GM19438 (cell line): ENCODE measurements at regions not wholly inside any gene's neighbourhood (a gene's known extent, or its start where the extent isn't known, plus 50 kb on each side); places are given as distances from the start of the nearest gene placed in this dataset.
"Not testable (repeated sequence)": the region's sequence is repeated elsewhere in the genome, so short reads cannot be mapped to it uniquely, and the experiment has no call there.

Source experiments
- ATAC-seq: cut with Tn5 transposase; IDR thresholded peaks from one replicate; pipeline ENCODE4 v1.9.1; 2021; ENCODE audit warnings: low read depth; ENCODE audit not compliant: unreplicated experiment

DNA sequence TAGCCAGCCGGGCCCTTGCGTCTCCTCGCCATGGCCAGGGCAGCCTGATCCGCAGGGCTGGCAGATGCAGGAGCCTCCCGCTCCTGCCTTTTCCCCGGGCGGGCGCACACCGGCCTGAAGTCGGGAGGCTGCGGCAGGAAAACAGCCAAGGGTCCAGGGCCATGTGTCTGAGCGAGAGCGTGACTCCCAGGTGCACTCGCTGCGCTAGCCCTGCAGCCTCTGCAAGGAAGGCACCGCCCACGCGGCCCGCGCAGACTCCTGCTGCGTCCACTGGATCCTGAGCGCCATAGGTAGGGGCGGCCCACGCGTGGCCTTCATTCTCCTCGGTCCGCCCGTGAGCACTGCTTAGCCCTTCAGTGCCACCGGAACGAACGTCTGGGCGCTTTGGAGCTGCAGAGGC is 379.9 kb downstream of the TRAM1L1 start:
- no peak for ATAC-seq

GRCh38 chr4:116702949-116703348 is 382.4 kb downstream of the TRAM1L1 start:
- no peak for ATAC-seq

GRCh38 chr4:116688536-116688935 is 396.8 kb downstream of the TRAM1L1 start:
- ATAC-seq, result no peak

DNA sequence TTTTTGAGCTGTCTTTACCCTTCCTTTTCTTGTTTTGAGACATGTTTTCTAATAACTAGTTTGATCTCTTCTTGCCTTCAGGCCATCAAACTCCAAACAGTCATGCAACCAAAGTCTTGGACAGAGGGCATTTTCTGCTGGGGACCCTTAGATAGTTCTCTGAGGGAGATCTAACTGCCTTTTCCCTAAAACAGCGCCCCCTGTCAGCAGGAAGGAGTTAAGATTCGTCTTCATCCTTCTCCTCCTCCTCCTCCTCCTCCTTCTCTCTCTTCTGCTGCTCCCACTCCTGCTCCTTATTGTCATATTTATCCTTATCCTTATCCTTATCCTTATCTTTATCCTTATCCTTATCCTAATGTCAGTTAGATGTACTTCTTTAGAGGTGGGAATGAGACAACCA is 417.2 kb downstream of the TRAM1L1 start:
- ATAC-seq, result no peak

GRCh38 chr4:116665716-116666115 is 419.7 kb downstream of the TRAM1L1 start:
- ATAC-seq, result no peak

DNA sequence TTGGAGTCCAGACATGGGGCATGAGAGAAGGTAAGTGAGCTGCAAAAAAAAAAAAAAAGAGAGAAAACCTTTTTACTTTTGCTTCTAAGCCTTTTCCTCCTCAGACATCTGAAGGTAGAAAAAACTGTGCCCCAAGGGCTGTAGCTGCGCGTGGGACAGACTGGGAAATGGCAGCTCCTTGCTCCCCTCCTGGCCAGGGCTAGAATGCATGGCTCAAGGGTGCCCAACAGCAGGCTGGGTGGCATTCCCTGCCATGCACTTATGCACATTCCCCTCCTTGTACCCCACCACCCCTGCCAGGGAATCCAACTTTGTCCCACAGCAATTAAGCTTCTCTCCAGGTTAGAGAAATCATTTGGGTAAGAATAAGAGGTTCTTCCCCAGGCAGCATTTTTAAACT is 421.2 kb downstream of the TRAM1L1 start:
- ATAC-seq, result no peak

DNA sequence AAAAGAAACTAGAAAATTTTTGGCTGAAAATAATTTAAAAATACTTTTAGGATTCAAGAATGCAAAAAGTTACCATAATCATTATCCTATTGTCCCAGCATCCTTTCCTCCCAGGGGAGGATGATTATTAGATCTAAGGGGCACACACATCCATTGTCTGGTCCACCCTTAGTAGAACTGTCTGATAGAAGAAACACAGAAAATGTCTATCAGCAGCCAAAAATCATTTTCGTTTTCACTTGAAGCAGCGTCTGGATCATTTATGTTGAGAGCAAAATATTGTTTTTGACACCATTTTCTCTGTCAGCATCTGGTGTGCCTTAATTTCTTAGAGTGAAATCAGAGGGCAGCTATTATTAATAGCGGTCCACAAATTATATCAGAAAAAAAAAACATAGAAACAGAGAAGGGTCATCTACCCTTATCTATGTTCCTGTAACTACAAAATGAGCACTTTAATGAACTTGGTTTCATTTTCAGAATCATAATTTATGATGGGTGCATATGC is 446.3 kb downstream of the TRAM1L1 start:
- no peak for ATAC-seq

GRCh38 chr4:116638592-116638991 is 446.8 kb downstream of the TRAM1L1 start:
- ATAC-seq, result no peak

- peak; percentile 94 for ATAC-seq
Observed at GRCh38 chr4:116636917-116637316, 448.5 kb downstream of the TRAM1L1 start.

DNA sequence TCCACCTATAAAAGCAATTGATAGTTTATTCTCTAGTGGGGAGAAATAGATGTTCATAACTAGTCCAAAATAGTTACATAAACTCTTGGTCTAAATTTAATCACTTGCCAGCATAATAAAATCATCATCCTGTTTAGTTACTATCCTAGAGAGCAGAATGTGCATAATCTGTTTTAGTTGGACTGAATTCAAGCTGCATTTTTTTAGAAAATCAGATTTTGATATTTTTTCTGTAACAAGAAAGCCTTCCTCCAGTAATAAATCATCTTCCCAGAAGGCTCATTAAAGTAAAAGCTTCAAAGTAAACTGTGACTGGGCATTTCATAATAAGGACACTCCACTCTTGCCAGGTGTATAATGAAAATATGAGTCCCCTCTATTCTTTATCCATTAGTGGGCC is 453.1 kb downstream of the TRAM1L1 start:
- ATAC-seq, result no peak

DNA sequence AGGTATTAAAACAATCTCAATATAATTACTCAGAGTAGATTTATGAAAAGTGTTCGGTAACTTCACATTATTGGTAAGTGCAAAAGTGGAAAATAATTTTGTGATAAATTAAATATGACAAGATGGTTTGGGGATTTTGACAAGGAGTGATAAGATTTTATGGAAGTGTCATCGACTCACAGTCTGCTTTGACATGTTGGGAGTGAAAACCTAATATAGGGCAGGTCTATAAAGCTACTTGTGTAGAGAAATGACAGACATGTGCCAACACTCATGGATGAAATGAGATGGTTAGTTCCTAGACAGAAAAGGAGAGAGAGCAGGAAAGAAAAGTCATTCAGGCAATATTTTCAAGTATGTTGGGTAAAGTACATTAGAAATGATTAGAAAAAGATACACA is 456.8 kb downstream of the TRAM1L1 start:
- no peak for ATAC-seq

DNA sequence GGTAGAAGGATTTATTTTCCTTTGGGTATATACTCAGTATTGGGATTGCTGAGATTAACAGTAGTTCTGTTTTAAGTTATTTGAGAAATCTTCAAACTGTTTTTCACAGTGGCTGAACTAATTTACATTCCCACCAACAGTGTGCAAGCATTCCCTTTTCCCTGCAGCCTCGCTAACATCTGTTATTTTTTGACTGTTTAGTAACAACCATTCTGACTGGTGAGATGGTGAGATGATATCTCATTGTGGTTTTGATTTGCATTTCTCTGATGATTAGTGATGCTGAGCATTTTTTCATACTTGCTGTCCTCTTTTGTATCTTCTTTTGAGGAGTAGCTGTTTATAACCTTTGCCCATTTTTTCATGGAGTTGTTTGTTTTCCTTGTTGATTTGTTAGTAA is 457.8 kb downstream of the TRAM1L1 start:
- ATAC-seq, result no peak

- ATAC-seq, result not testable (repeated sequence)
Observed at GRCh38 chr4:116619508-116619907, 465.9 kb downstream of the TRAM1L1 start.

DNA sequence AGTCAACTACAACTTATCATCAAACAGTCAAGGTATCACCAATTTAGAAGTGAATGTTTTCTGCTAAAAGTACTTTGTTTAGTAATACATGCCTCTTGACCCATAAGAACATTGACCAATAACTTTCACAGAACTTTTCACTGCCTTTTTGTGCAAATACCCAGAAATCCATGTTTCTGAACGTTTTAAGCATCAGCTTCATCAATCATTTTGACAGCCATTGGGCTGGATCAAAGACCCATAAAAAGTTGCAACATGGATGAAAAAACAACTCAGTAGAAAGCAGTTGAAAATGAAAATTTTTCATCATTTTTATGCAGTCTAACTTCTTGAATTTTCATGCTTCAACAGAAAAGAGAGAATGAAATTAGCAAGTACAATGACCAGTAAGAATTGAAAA is 466.7 kb downstream of the TRAM1L1 start:
- no peak for ATAC-seq

- no peak for ATAC-seq
Observed at GRCh38 chr4:116603096-116603495, 482.3 kb downstream of the TRAM1L1 start.

DNA sequence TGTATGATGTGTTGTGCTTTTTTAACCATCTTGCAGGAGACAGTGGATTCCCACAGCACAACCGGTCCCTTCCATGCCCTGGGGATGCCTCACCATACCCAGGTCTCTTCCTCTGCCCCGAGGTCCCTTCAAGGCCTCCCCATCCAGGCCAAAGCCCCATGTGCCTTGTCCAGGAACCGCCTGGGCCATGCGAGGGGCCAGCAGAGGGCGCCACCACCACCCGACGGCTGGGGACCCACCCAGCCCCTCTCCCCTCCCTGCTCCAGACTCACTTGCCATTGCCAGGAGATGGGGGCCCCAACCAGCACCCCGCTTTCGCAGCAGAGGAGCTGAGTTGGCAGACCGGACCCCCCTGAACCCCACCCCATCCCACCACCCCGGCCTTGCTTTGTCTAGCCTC is 485.5 kb downstream of the TRAM1L1 start:
- no peak for ATAC-seq

DNA sequence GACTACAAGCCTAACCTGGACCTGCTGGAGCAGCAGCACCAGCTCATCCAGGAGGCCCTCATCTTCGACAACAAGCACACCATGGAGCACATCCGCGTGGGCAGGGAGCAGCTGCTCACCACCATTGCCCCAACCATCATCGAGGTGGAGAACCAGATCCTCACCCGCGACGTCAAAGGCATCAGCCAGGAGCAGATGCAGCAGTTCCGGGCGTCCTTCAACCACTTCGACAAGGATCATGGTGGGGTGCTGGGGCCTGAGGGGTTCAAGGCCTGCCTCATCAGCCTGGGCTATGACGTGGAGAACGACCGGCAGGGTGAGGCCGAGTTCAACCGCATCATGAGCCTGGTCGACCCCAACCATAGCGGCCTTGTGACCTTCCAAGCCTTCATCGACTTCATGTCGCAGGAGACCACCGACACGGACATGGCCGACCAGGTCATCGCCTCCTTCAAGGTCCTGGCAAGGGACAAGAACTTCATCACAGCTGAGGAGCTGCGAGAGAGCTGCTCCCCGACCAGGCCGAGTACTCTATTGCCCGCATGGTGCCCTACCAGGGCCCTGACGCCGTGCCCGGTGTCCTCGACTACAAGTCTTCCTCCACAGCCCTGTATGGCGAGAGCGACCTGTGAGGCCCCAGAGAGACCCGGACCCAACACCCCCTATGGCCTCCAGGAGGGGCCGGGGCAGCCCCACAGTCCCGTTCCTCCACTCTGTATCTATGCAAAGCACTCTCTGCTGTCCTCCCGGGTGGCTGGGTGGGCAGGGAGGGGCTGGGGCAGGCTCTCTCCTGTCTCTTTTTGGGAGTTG is 486.2 kb downstream of the TRAM1L1 start:
- no peak for ATAC-seq

DNA sequence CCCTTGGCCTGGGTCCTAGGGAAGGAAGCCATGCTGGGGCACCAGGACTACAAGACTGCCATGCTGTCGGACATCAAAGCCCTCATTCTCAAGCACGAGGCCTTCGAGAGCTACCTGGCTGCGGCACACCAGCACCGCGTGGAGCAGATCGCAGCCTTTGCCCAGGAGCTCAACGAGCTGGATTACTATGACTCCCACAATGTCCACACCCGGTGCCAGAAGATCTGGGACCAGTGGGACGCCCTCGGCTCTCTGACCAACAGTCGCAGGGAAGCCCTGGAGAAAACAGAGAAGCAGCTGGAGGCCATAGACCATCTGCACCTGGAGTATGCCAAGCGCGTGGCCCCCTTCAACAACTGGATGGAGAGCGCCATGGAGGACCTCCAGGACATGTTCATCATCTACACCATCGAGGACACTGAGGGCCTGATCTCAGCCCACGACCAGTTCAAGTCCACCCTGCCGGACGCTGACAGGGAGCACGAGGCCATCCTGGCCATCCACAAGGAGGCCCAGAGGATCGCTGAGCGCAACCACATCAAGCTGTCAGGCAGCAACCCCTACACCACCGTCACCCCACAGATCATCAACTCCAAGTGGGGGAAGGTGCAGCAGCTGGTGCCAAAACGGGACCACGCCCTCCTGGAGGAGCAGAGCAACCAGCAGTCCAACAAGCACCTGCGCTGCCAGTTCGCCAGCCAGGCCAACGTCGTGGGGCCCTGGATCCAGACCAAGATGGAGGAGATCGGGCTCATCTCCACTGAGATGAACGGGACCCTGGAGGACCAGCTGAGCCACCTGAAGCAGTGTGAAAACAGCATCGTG is 487.0 kb downstream of the TRAM1L1 start:
- ATAC-seq, result no peak

DNA sequence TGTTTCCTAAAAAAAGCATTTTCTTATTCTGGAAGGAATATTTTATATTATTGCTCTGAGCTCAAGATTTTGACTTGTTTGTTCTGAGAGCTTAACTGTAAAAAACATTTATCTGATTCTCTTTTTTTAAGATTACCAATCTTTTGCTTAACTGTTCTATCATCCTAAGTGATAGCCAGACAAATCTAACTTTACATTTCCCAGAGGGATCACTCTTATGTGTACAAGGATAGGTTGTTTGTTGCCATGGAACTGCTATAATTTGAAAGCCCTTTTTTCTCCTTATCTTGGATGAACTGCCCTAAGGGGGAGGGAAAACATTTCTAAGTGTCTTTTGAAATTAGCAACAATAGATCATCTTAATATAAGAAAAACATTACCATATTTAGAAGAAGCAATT is 494.7 kb downstream of the TRAM1L1 start:
- ATAC-seq, result no peak

GRCh38 chr4:116588783-116589182 is 496.6 kb downstream of the TRAM1L1 start:
- no peak for ATAC-seq

GRCh38 chr4:116585246-116585645 is 500.1 kb downstream of the TRAM1L1 start:
- ATAC-seq, result no peak

- ATAC-seq, result no peak
Observed at GRCh38 chr4:116577321-116577720, 508.1 kb downstream of the TRAM1L1 start.
